Neural crest cell (in vitro differentiated cells): ENCODE measurements at regions not wholly inside any gene's neighbourhood (a gene's known extent, or its start where the extent isn't known, plus 50 kb on each side); places are given as distances from the start of the nearest gene placed in this dataset.

ENCODE experiments used
- DNase-seq: peaks from one replicate; pipeline ENCODE4 v3.0.0; 2021; ENCODE audit warnings: low read depth, mixed read lengths, low spot score
- H3K27ac Mint-ChIP-seq: one replicate; pipeline ENCODE4 v1.8.0; 2021; ENCODE audit warnings: mild to moderate bottlenecking, mixed read lengths; ENCODE audit not compliant: unreplicated experiment
- H3K27me3 Mint-ChIP-seq: 2 replicates; pipeline ENCODE4 v1.8.0; 2021; ENCODE audit warnings: low read depth, mild to moderate bottlenecking, mixed read lengths
- H3K36me3 Mint-ChIP-seq: 2 replicates; pipeline ENCODE4 v1.8.0; 2021; ENCODE audit warnings: low read depth, mild to moderate bottlenecking, mixed read lengths
- H3K4me1 Mint-ChIP-seq: 2 replicates; pipeline ENCODE4 v1.8.0; 2021; ENCODE audit warnings: mixed read lengths
- H3K4me3 Mint-ChIP-seq: one replicate; pipeline ENCODE4 v1.8.0; 2021; ENCODE audit warnings: mild to moderate bottlenecking, mixed read lengths
- H3K9me3 Mint-ChIP-seq: 2 replicates; pipeline ENCODE4 v1.8.0; 2021; ENCODE audit warnings: mixed read lengths
- TF ChIP-seq, protein P1 (sequence below): fragments of 200-600 bp; sonication (generic); conservative IDR thresholded peaks from 2 replicates; pipeline ENCODE4 v1.5.0; 2021; ENCODE audit warnings: antibody characterized with exemption, mild to moderate bottlenecking

DNA sequence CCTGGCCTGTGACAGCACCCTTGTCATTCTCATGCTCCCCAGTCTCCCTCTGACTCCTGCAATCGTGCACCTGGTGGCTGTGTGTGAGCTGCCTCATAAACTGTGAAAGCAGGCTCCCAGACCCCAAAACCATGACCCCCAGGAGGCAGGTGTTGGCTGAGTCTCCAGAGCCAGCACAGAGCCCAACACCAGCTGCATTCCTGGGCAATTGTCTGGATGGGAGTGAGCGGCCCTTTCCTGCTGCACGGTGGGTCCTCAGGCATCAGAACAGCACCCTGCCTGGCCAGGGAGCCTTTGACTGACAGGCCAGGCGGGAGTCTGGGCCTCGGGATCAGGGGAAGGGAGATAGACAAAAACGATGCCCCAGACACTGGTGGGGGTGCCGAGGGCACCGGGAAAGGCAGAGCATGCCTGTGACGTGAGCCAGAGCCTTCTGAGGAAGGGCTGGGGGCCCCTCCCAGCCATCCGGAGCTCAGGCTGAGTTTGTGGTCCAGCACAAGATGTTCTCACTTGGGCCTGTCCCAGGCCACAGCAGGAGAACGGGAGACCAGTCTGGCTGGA, 135.1 kb upstream of the GPC1 start:
- Mint-ChIP-seq H3K36me3 (no peaks in the 10 kb centered on the region), H3K4me3 (no peak overlapping the region), H3K4me1 (peaks cover 38% of the 10 kb centered on the region), H3K27me3 (no peaks in the 10 kb centered on the region), H3K9me3 (no peaks in the 10 kb centered on the region), H3K27ac (no peak overlapping the region)
- TF ChIP-seq, protein P1, sequence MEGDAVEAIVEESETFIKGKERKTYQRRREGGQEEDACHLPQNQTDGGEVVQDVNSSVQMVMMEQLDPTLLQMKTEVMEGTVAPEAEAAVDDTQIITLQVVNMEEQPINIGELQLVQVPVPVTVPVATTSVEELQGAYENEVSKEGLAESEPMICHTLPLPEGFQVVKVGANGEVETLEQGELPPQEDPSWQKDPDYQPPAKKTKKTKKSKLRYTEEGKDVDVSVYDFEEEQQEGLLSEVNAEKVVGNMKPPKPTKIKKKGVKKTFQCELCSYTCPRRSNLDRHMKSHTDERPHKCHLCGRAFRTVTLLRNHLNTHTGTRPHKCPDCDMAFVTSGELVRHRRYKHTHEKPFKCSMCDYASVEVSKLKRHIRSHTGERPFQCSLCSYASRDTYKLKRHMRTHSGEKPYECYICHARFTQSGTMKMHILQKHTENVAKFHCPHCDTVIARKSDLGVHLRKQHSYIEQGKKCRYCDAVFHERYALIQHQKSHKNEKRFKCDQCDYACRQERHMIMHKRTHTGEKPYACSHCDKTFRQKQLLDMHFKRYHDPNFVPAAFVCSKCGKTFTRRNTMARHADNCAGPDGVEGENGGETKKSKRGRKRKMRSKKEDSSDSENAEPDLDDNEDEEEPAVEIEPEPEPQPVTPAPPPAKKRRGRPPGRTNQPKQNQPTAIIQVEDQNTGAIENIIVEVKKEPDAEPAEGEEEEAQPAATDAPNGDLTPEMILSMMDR, result no peak
- DNase-seq, result no peak

DNA sequence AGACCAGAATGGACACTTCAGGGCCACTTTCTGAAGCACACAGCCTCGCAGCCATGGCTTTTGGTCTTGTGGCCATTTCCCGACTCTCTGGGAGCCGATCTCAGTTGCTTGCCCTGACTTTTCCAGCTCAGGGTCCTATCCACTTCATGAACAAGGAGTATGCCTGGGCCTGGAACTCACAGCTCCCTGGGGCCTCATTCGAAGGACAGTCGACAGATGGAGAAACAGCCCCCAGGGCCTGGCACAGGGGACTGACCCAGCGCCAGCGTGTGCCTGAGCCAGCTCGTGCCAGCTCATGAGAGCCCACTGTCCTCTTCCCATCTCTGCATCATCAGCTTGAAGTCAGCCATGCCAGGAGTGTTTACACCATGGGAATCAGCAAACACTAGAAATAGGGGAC, 134.6 kb upstream of the GPC1 start:
- TF ChIP-seq, protein P1, result no peak
- no peaks in the 10 kb centered on the region for H3K27me3 Mint-ChIP-seq
- peaks cover 36% of the 10 kb centered on the region for H3K4me1 Mint-ChIP-seq
- H3K36me3 Mint-ChIP-seq, result no peaks in the 10 kb centered on the region
- DNase-seq, result no peak
- no peaks in the 10 kb centered on the region for H3K9me3 Mint-ChIP-seq
- no peak overlapping the region for H3K27ac Mint-ChIP-seq
- H3K4me3 Mint-ChIP-seq, result no peak overlapping the region

DNA sequence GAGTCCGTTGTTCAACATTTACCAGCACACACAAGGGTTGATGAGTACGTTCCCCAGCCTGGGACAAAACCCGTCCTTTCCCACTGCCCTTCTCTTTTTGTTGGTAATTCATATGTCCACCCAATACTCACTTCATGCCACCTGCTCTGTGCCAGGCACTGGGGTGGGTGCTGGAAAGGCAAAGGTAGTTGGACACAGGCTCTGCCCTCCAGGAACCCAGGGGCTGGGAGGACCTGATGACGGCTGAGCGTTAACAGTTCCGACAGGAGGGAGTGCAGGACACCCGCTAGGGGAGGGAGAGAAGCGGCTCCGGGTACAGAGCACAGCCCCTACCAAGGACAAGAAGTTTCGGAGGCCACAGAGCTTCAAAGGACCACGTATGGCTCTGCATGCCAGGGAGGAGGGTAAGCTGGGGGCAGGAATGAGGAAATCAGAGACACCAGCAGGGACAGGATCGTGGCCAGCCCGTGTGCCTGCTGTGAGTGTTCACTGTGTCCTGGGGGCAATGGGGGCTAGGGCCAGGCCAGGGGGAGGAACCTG, 134.1 kb upstream of the GPC1 start:
- Mint-ChIP-seq H3K4me1 (peaks cover 31% of the 10 kb centered on the region), H3K9me3 (no peaks in the 10 kb centered on the region), H3K36me3 (no peaks in the 10 kb centered on the region), H3K4me3 (no peak overlapping the region), H3K27ac (no peak overlapping the region), H3K27me3 (no peaks in the 10 kb centered on the region)
- TF ChIP-seq, protein P1, result no peak
- no peak for DNase-seq

DNA sequence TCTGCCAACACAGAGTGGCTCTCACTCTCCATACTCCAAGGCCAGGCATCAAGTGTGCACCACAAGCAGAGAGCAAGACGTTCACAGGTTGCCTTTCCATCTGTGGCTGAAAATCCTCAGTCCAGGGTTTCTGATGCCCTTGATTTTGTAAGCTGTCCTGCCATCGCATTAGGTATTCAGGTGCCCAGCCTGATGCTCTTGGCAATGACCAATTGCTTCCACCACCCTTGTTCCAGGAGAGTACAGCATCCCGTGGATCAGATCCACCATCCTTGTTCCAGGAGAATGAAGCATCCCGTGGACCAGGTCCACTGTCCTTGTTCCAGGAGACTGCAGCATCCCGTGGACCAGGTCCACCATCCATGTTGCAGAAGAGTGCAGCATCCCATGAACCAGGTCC, 133.4 kb upstream of the GPC1 start:
- peaks cover 34% of the 10 kb centered on the region for H3K4me1 Mint-ChIP-seq
- H3K4me3 Mint-ChIP-seq, result no peak overlapping the region
- no peak for DNase-seq
- H3K27ac Mint-ChIP-seq, result no peak overlapping the region
- no peaks in the 10 kb centered on the region for H3K27me3 Mint-ChIP-seq
- H3K9me3 Mint-ChIP-seq, result no peaks in the 10 kb centered on the region
- TF ChIP-seq, protein P1, result no peak
- no peaks in the 10 kb centered on the region for H3K36me3 Mint-ChIP-seq

DNA sequence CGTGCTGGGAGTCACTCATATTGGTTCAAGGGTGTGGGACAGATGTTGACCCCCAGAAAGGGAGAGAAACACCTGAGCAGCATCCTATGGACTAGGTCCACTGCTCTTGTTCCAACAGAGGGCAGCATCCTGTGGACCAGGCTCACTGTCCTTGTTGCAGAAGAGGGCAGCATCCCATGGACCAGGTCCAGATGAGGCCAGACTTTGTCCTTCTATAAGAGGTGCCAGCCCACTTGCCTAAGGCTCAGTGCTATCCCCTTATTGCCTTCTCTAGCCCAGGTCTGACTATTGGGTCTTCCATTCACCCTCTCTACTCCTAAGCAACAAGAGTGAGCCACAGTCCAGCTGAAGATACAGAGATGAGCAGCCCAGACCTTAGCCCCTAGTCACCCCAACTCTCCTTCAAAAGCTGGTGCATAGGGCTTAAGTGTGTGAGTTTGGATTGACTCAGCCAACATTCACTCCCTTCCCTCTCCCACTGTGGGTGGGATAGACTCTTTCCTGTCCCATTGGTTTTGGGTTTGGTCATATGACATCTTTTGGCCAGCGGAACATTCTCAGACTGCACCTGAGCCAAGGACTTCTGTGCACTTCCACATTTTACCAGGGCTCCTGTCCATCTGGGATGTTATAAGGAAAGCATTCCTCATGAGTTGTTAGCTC, 132.4 kb upstream of the GPC1 start:
- H3K27ac Mint-ChIP-seq, result no peak overlapping the region
- DNase-seq, result no peak

More for the DNA sequence above, 132.4 kb upstream of the GPC1 start:
- TF ChIP-seq, protein P1, result no peak
- no peaks in the 10 kb centered on the region for H3K36me3 Mint-ChIP-seq
- no peak overlapping the region for H3K4me3 Mint-ChIP-seq
- peaks cover 34% of the 10 kb centered on the region for H3K4me1 Mint-ChIP-seq
- H3K9me3 Mint-ChIP-seq, result no peaks in the 10 kb centered on the region
- H3K27me3 Mint-ChIP-seq, result no peaks in the 10 kb centered on the region
